ENCODE measurements at regions not wholly inside any gene's neighbourhood (a gene's known extent, or its start where the extent isn't known, plus 50 kb on each side); places are given as distances from the start of the nearest gene placed in this dataset.

GRCh38 chr5:8410618-8411017 lies 541.7 kb downstream of the MTRR start:
- no peaks in the 10 kb centered on the region for H3K36me3 ChIP-seq
- H3K4me1 ChIP-seq: no peaks in the 10 kb centered on the region
- H3K9me3 ChIP-seq: no peaks in the 10 kb centered on the region
- TF ChIP-seq POLR2AphosphoS5 (IDR thresholded peaks at IDR 0.05): no peak
- TF ChIP-seq POLR2A (IDR thresholded peaks at IDR 0.05): no peak
- TF ChIP-seq EP300 (IDR thresholded peaks at IDR 0.05): no peak
- TF ChIP-seq CTCF (IDR thresholded peaks at IDR 0.05): no peak
- H3K4me3 ChIP-seq: no peak overlapping the region
- H3K27me3 ChIP-seq: no peaks in the 10 kb centered on the region
- WGBS: 86% methylated on average over 4 of the region's 4 CpGs
- DNase-seq (ENCODE audit: low spot score in 2 of 2): no peak
- H3K27ac ChIP-seq: no peak overlapping the region

GRCh38 chr5:8413975-8414374 lies 545.0 kb downstream of the MTRR start:
- H3K9me3 ChIP-seq: no peaks in the 10 kb centered on the region
- no peaks in the 10 kb centered on the region for H3K36me3 ChIP-seq
- 51% methylated on average over 7 of the region's 7 CpGs for WGBS
- no peak overlapping the region for H3K4me3 ChIP-seq
- no peak overlapping the region for H3K27ac ChIP-seq
- DNase-seq (ENCODE audit: low spot score in 2 of 2): no peak
- TF ChIP-seq POLR2AphosphoS5 (IDR thresholded peaks at IDR 0.05): no peak
- no peak for TF ChIP-seq CTCF (IDR thresholded peaks at IDR 0.05)
- TF ChIP-seq POLR2A (IDR thresholded peaks at IDR 0.05): no peak
- no peak for TF ChIP-seq EP300 (IDR thresholded peaks at IDR 0.05)
- H3K4me1 ChIP-seq: no peaks in the 10 kb centered on the region
- H3K27me3 ChIP-seq: no peaks in the 10 kb centered on the region

- Histone ChIP-seq H3K27me3 (no peaks in the 10 kb centered on the region), H3K36me3 (no peaks in the 10 kb centered on the region), H3K27ac (no peak overlapping the region), H3K9me3 (no peaks in the 10 kb centered on the region), H3K4me3 (no peak overlapping the region), H3K4me1 (no peaks in the 10 kb centered on the region)
- 36% methylated on average over 4 of the region's 4 CpGs for WGBS
- TF ChIP-seq POLR2AphosphoS5 (IDR thresholded peaks at IDR 0.05) (no peak), CTCF (IDR thresholded peaks at IDR 0.05) (no peak), EP300 (IDR thresholded peaks at IDR 0.05) (no peak), POLR2A (IDR thresholded peaks at IDR 0.05) (no peak)
- DNase-seq (ENCODE audit: low spot score in 2 of 2): no peak
Observed at GRCh38 chr5:8417316-8418048, 548.5 kb downstream of the MTRR start.

- no peak for DNase-seq (ENCODE audit: low spot score in 2 of 2)
- Histone ChIP-seq H3K36me3 (no peaks in the 10 kb centered on the region), H3K4me1 (no peaks in the 10 kb centered on the region), H3K27me3 (no peaks in the 10 kb centered on the region), H3K27ac (no peak overlapping the region), H3K4me3 (no peak overlapping the region), H3K9me3 (no peaks in the 10 kb centered on the region)
- 40% methylated on average over 3 of the region's 3 CpGs for WGBS
- TF ChIP-seq EP300 (IDR thresholded peaks at IDR 0.05): no peak
- no peak for TF ChIP-seq CTCF (IDR thresholded peaks at IDR 0.05)
- TF ChIP-seq POLR2A (IDR thresholded peaks at IDR 0.05): no peak
- no peak for TF ChIP-seq POLR2AphosphoS5 (IDR thresholded peaks at IDR 0.05)
Observed at GRCh38 chr5:8418049-8418426, 549.1 kb downstream of the MTRR start.

GRCh38 chr5:8429778-8430758 lies 561.1 kb downstream of the MTRR start:
- no peaks in the 10 kb centered on the region for H3K4me1 ChIP-seq
- WGBS: 97% methylated on average over 9 of the region's 24 CpGs
- no peaks in the 10 kb centered on the region for H3K9me3 ChIP-seq
- no peak overlapping the region for H3K27ac ChIP-seq
- no peak for DNase-seq (ENCODE audit: low spot score in 2 of 2)
- no peaks in the 10 kb centered on the region for H3K27me3 ChIP-seq
- H3K36me3 ChIP-seq: no peaks in the 10 kb centered on the region
- TF ChIP-seq CTCF (IDR thresholded peaks at IDR 0.05) (no peak), POLR2A (IDR thresholded peaks at IDR 0.05) (no peak), EP300 (IDR thresholded peaks at IDR 0.05) (no peak), POLR2AphosphoS5 (IDR thresholded peaks at IDR 0.05) (no peak)
- no peak overlapping the region for H3K4me3 ChIP-seq
